SK-N-SH (cell line): ENCODE measurements at regions not wholly inside any gene's neighbourhood (a gene's known extent, or its start where the extent isn't known, plus 50 kb on each side); places are given as distances from the start of the nearest gene placed in this dataset.

ENCODE experiments used
- CTCF ChIA-PET: fragments of 300-600, 350-600 bp; formaldehyde crosslinking; extraction: SDS; loops from one replicate; lab custom pipeline; 2021; lab: Yijun Ruan, JAX
- POLR2A ChIA-PET: fragments of 350-600 bp; sonication (Branson Sonifier 250); formaldehyde crosslinking; extraction: SDS; loops from one replicate; lab custom pipeline; 2020; ENCODE audit warnings: antibody characterized with exemption, inconsistent platforms; lab: Yijun Ruan, JAX
- DNase-seq: peaks from one replicate; pipeline ENCODE4 v3.0.0; 2012
- H2AFZ ChIP-seq: fragments of 200-600 bp; sonication (generic); 2 replicates; pipeline ENCODE4 v1.8.1; 2016; ENCODE audit warnings: antibody characterized with exemption, mild to moderate bottlenecking, low read depth
- H3F3A ChIP-seq: fragments of 200-600 bp; sonication (generic); replicated peaks from 2 replicates; pipeline ENCODE3; 2016; ENCODE audit warnings: antibody characterized with exemption, mild to moderate bottlenecking; ENCODE audit not compliant: insufficient read depth
- H3K27ac ChIP-seq, 2 experiments: fragments of 200-500 bp in 1 of 2; fragments of 200-600 bp in 1 of 2; sonication (Bioruptor generic) in 1 of 2; sonication (generic), shearing (Covaris generic) in 1 of 2; 2 replicates each; pipeline versions ENCODE4 v1.5.1 to v1.6.1; 2014 to 2016; ENCODE audit warnings: low read depth in 2 of 2, inconsistent platforms in 1 of 2, low read length in 1 of 2, mild to moderate bottlenecking in 1 of 2, mixed read lengths in 1 of 2
- H3K27me3 ChIP-seq: fragments of 200-600 bp; sonication (generic), shearing (Covaris generic); 2 replicates; pipeline ENCODE4 v1.6.1; 2016; ENCODE audit warnings: mixed run types; ENCODE audit not compliant: insufficient read depth
- H3K36me3 ChIP-seq, 2 experiments: fragments of 200-500 bp in 1 of 2; fragments of 200-600 bp in 1 of 2; sonication (Bioruptor generic) in 1 of 2; sonication (generic) in 1 of 2; replicated peaks in 1 of 2; 2 replicates each; pipeline versions ENCODE3 to v1.5.1; 2014 to 2016; ENCODE audit warnings: low read length in 1 of 2, mild to moderate bottlenecking in 1 of 2; ENCODE audit not compliant: insufficient read depth in 2 of 2, control insufficient read depth in 1 of 2
- H3K4me1 ChIP-seq, 2 experiments: fragments of 200-500 bp in 1 of 2; fragments of 200-600 bp in 1 of 2; sonication (Bioruptor generic) in 1 of 2; sonication (generic), shearing (Covaris generic) in 1 of 2; 2 replicates each; pipeline versions ENCODE4 v1.5.1 to v1.6.1; 2014 to 2016; ENCODE audit warnings: low read depth in 1 of 2, low read length in 1 of 2, mixed run types in 1 of 2; ENCODE audit not compliant: insufficient read depth in 2 of 2, control insufficient read depth in 1 of 2
- H3K4me2 ChIP-seq: fragments of 200-600 bp; sonication (generic), shearing (Covaris generic); 2 replicates; pipeline ENCODE4 v1.6.1; 2017; ENCODE audit warnings: mixed run types
- H3K4me3 ChIP-seq, 2 experiments: fragments of 200-500 bp in 1 of 2; fragments of 200-600 bp in 1 of 2; sonication (Bioruptor generic) in 1 of 2; sonication (generic), shearing (Covaris generic) in 1 of 2; 2 replicates each; pipeline versions ENCODE4 v1.5.1 to v1.8.1; 2014 to 2016; ENCODE audit warnings: low read depth in 2 of 2, inconsistent platforms in 1 of 2, low read length in 1 of 2, mild to moderate bottlenecking in 1 of 2, mixed read lengths in 1 of 2, moderate library complexity in 1 of 2
- H3K79me2 ChIP-seq: fragments of 200-600 bp; sonication (generic); 2 replicates; pipeline ENCODE4 v1.8.1; 2017; ENCODE audit warnings: mild to moderate bottlenecking; ENCODE audit not compliant: insufficient read depth
- H3K9ac ChIP-seq: fragments of 200-600 bp; sonication (generic); 2 replicates; pipeline ENCODE4 v1.6.1; 2017; ENCODE audit warnings: mixed run types
- H3K9me2 ChIP-seq: fragments of 200-600 bp; sonication (generic); 2 replicates; pipeline ENCODE4 v1.6.1; 2017; ENCODE audit warnings: mixed run types
- H3K9me3 ChIP-seq: fragments of 200-600 bp; sonication (generic); 2 replicates; pipeline ENCODE4 v1.6.1; 2017; ENCODE audit warnings: mixed run types, mild to moderate bottlenecking, moderate library complexity
- H4K20me1 ChIP-seq: fragments of 200-600 bp; sonication (generic); 2 replicates; pipeline ENCODE4 v1.6.1; 2017; ENCODE audit warnings: mild to moderate bottlenecking, mixed run types; ENCODE audit not compliant: insufficient read depth
- EZH2phosphoT487 ChIP-seq: fragments of 200-600 bp; sonication (generic); IDR thresholded peaks from 2 replicates; pipeline ENCODE4 v1.6.1; 2017; ENCODE audit warnings: low read depth, mixed run types, mild to moderate bottlenecking, antibody characterized with exemption, moderate library complexity, borderline replicate concordance
- FOSL2 ChIP-seq: IDR thresholded peaks from 2 replicates; pipeline ENCODE4 v1.4.0; 2012; ENCODE audit warnings: low read depth, mild to moderate bottlenecking, moderate library complexity, borderline replicate concordance
- GABPA ChIP-seq: IDR thresholded peaks from 2 replicates; pipeline ENCODE4 v1.4.0; 2012; ENCODE audit warnings: low read depth, mild to moderate bottlenecking
- NFIC ChIP-seq: IDR thresholded peaks from 2 replicates; pipeline ENCODE4 v1.4.0; 2012; ENCODE audit warnings: borderline replicate concordance
- POLR2AphosphoS5 ChIP-seq: IDR thresholded peaks from 2 replicates; pipeline ENCODE4 v1.6.1; 2012; ENCODE audit warnings: low read depth, low read length
- RXRA ChIP-seq: IDR thresholded peaks from 2 replicates; pipeline ENCODE4 v1.4.0; 2012; ENCODE audit warnings: low read depth, mild to moderate bottlenecking, borderline replicate concordance
- SIN3A ChIP-seq: IDR thresholded peaks from 2 replicates; pipeline ENCODE4 v1.6.1; 2012; ENCODE audit warnings: low read depth, mild to moderate bottlenecking, low read length, moderate library complexity, borderline replicate concordance
- SMC3 ChIP-seq: IDR thresholded peaks from 2 replicates; pipeline ENCODE4 v1.6.1; 2012; ENCODE audit warnings: low read depth, low read length, improper control_type of control experiment
- TAF1 ChIP-seq: IDR thresholded peaks from 2 replicates; pipeline ENCODE4 v1.6.1; 2012; ENCODE audit warnings: low read depth, mild to moderate bottlenecking, low read length, moderate library complexity, borderline replicate concordance
- TEAD4 ChIP-seq: IDR thresholded peaks from 2 replicates; pipeline ENCODE4 v1.4.0; 2012; ENCODE audit warnings: mild to moderate bottlenecking, borderline replicate concordance; ENCODE audit not compliant: insufficient read depth
- YY1 ChIP-seq: IDR thresholded peaks from 2 replicates; pipeline ENCODE4 v1.4.0; 2012; ENCODE audit warnings: low read depth, mild to moderate bottlenecking
- WGBS: methylation state at CpG from one replicate; pipeline ENCODE4 v1.1.6; 2017; ENCODE audit warnings: low lambda C conversion rate; 5-methylcytosine and 5-hydroxymethylcytosine counted together
- TF ChIP-seq, protein P1 (sequence below): IDR thresholded peaks from 2 replicates; pipeline ENCODE4; 2012
- TF ChIP-seq, protein P2 (sequence below): fragments of 150-350 bp; IDR thresholded peaks from 2 replicates; pipeline ENCODE4 v1.6.1; 2016; ENCODE audit warnings: mild to moderate bottlenecking, low read depth, low read length
- TF ChIP-seq, protein P3 (sequence below): fragments of 200-600 bp; sonication (generic); IDR thresholded peaks from 2 replicates; pipeline ENCODE4 v1.6.1; 2017; ENCODE audit warnings: antibody characterized with exemption, mild to moderate bottlenecking, moderate library complexity
- TF ChIP-seq, protein P4 (sequence below): IDR thresholded peaks from 2 replicates; pipeline ENCODE4 v1.6.1; 2012; ENCODE audit warnings: mild to moderate bottlenecking, low read depth, low read length, moderate library complexity

DNA sequence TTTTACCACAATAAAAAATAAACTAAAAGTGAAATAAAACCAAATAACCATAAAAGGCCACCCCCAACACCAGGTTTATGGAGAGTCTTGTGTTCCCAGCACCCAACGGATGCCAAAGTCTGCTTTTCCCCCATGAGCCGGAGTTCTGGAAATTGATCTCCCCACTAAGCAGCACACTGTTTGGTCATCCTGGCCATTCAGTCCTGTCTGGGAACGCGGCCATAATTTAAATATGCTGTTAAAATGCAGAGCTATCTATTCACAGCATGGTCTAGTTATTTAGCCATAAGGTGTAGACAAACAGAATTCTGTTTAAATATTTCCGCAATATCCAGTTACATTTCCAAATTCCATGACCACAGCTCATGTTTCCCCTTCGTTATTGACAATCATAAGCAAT, 129.6 kb upstream of the TBL1X start:
- H3K9me2 ChIP-seq: no peaks in the 10 kb centered on the region
- 0 out of 2 replicates have a peak, but pooled peaks cover 5% of the 10 kb centered on the region for H3K27me3 ChIP-seq
- POLR2A ChIA-PET: interaction anchor here (1.1 kb wide), 1 partner anchor 129 kb away, joined by 4 read pairs; the partner anchor contains the start of gene TBL1X
- H3K4me3 ChIP-seq: no peak overlapping the region
- no peak overlapping the region for H3K4me2 ChIP-seq
- H3F3A ChIP-seq: no peaks in the 10 kb centered on the region
- WGBS: 43% methylated on average over 6 of the region's 6 CpGs
- no peak overlapping the region for H2AFZ ChIP-seq
- H4K20me1 ChIP-seq: no peaks in the 10 kb centered on the region
- H3K9ac ChIP-seq: no peak overlapping the region
- H3K27ac ChIP-seq: no peak overlapping the region
- H3K36me3 ChIP-seq: no peaks in the 10 kb centered on the region
- no peaks in the 10 kb centered on the region for H3K79me2 ChIP-seq
- CTCF ChIA-PET: no interaction called here
- no peak for TF ChIP-seq FOSL2
- TF ChIP-seq EZH2phosphoT487: no peak
- no peak for TF ChIP-seq TAF1
- no peak for TF ChIP-seq SMC3
- TF ChIP-seq, protein P1, sequence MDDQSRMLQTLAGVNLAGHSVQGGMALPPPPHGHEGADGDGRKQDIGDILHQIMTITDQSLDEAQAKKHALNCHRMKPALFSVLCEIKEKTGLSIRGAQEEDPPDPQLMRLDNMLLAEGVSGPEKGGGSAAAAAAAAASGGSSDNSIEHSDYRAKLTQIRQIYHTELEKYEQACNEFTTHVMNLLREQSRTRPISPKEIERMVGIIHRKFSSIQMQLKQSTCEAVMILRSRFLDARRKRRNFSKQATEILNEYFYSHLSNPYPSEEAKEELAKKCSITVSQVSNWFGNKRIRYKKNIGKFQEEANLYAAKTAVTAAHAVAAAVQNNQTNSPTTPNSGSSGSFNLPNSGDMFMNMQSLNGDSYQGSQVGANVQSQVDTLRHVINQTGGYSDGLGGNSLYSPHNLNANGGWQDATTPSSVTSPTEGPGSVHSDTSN: no peak
- TF ChIP-seq, protein P2, sequence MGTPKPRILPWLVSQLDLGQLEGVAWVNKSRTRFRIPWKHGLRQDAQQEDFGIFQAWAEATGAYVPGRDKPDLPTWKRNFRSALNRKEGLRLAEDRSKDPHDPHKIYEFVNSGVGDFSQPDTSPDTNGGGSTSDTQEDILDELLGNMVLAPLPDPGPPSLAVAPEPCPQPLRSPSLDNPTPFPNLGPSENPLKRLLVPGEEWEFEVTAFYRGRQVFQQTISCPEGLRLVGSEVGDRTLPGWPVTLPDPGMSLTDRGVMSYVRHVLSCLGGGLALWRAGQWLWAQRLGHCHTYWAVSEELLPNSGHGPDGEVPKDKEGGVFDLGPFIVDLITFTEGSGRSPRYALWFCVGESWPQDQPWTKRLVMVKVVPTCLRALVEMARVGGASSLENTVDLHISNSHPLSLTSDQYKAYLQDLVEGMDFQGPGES: no peak
- TF ChIP-seq GABPA: no peak
- TF ChIP-seq, protein P3, sequence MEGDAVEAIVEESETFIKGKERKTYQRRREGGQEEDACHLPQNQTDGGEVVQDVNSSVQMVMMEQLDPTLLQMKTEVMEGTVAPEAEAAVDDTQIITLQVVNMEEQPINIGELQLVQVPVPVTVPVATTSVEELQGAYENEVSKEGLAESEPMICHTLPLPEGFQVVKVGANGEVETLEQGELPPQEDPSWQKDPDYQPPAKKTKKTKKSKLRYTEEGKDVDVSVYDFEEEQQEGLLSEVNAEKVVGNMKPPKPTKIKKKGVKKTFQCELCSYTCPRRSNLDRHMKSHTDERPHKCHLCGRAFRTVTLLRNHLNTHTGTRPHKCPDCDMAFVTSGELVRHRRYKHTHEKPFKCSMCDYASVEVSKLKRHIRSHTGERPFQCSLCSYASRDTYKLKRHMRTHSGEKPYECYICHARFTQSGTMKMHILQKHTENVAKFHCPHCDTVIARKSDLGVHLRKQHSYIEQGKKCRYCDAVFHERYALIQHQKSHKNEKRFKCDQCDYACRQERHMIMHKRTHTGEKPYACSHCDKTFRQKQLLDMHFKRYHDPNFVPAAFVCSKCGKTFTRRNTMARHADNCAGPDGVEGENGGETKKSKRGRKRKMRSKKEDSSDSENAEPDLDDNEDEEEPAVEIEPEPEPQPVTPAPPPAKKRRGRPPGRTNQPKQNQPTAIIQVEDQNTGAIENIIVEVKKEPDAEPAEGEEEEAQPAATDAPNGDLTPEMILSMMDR: no peak
- TF ChIP-seq YY1: no peak
- TF ChIP-seq RXRA: no peak
- TF ChIP-seq TEAD4: no peak
- no peak for TF ChIP-seq SIN3A
- TF ChIP-seq, protein P4, sequence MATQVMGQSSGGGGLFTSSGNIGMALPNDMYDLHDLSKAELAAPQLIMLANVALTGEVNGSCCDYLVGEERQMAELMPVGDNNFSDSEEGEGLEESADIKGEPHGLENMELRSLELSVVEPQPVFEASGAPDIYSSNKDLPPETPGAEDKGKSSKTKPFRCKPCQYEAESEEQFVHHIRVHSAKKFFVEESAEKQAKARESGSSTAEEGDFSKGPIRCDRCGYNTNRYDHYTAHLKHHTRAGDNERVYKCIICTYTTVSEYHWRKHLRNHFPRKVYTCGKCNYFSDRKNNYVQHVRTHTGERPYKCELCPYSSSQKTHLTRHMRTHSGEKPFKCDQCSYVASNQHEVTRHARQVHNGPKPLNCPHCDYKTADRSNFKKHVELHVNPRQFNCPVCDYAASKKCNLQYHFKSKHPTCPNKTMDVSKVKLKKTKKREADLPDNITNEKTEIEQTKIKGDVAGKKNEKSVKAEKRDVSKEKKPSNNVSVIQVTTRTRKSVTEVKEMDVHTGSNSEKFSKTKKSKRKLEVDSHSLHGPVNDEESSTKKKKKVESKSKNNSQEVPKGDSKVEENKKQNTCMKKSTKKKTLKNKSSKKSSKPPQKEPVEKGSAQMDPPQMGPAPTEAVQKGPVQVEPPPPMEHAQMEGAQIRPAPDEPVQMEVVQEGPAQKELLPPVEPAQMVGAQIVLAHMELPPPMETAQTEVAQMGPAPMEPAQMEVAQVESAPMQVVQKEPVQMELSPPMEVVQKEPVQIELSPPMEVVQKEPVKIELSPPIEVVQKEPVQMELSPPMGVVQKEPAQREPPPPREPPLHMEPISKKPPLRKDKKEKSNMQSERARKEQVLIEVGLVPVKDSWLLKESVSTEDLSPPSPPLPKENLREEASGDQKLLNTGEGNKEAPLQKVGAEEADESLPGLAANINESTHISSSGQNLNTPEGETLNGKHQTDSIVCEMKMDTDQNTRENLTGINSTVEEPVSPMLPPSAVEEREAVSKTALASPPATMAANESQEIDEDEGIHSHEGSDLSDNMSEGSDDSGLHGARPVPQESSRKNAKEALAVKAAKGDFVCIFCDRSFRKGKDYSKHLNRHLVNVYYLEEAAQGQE: no peak
- TF ChIP-seq POLR2AphosphoS5: no peak
- TF ChIP-seq NFIC: no peak
- H3K4me1 ChIP-seq: peaks cover 0 to under 1% of the 10 kb centered on the region in 2 experiments; a peak in 1 of 4 replicates
- DNase-seq: no peak
- no peaks in the 10 kb centered on the region for H3K9me3 ChIP-seq
